A673 (cell line): ENCODE measurements at regions not wholly inside any gene's neighbourhood (a gene's known extent, or its start where the extent isn't known, plus 50 kb on each side); places are given as distances from the start of the nearest gene placed in this dataset.

ENCODE experiments used
- BruUV-seq: library from RNA; stranded (reverse); fragments of 400-500 nt; replicated peaks from 2 replicates; lab custom pipeline; 2021; lab: Mats Ljungman, UMichigan
- CTCF ChIA-PET: fragments of 300-600 bp; sonication (Branson Sonifier 250); formaldehyde crosslinking; loops from one replicate; lab custom pipeline; 2022; ENCODE audit warnings: antibody characterized with exemption; lab: Charles Lee
- POLR2A ChIA-PET: fragments of 300-600 bp; sonication (Branson Sonifier 250); formaldehyde crosslinking; loops from one replicate; lab custom pipeline; 2022; ENCODE audit warnings: antibody characterized with exemption; ENCODE audit not compliant: low non-redundant PET; lab: Charles Lee
- DNase-seq: peaks from one replicate; pipeline ENCODE4 v3.0.0-alpha.2; 2015; ENCODE audit warnings: low spot score
- H3K27ac ChIP-seq: fragments of 200-600 bp; sonication (generic); 2 replicates; pipeline ENCODE4 v1.5.1; 2016; ENCODE audit warnings: mixed run types, low read depth, mild to moderate bottlenecking, mixed read lengths, antibody characterized with exemption, low read length; ENCODE audit not compliant: poor library complexity, severe bottlenecking
- H3K27me3 ChIP-seq: fragments of 200-600 bp; sonication (generic); replicated peaks from 2 replicates; pipeline ENCODE4 v1.6.1; 2017; ENCODE audit warnings: mixed run types, low read depth, mild to moderate bottlenecking, mixed read lengths, antibody characterized with exemption, low read length; ENCODE audit not compliant: insufficient read depth, poor library complexity
- H3K36me3 ChIP-seq: fragments of 200-600 bp; sonication (generic); 2 replicates; pipeline ENCODE4 v1.6.1; 2016; ENCODE audit warnings: mixed run types, mild to moderate bottlenecking, mixed read lengths, antibody characterized with exemption, low read length; ENCODE audit not compliant: insufficient read depth, poor library complexity, severe bottlenecking
- H3K4me1 ChIP-seq: fragments of 200-600 bp; sonication (generic); 2 replicates; pipeline ENCODE4 v1.6.1; 2017; ENCODE audit warnings: mixed run types, mild to moderate bottlenecking, mixed read lengths, antibody characterized with exemption, low read length; ENCODE audit not compliant: insufficient read depth, poor library complexity, severe bottlenecking
- H3K4me3 ChIP-seq: fragments of 200-600 bp; sonication (generic); 2 replicates; pipeline ENCODE4 v1.5.1; 2016; ENCODE audit warnings: low read depth, mixed run types, mild to moderate bottlenecking, mixed read lengths, low read length; ENCODE audit not compliant: poor library complexity, severe bottlenecking
- H3K9me3 ChIP-seq: fragments of 200-600 bp; sonication (generic); 2 replicates; pipeline ENCODE4 v1.6.1; 2016; ENCODE audit warnings: mixed run types, low read depth, mild to moderate bottlenecking, mixed read lengths, antibody characterized with exemption, low read length; ENCODE audit not compliant: poor library complexity, severe bottlenecking
- EZH2 ChIP-seq: fragments of 200-600 bp; sonication (generic); IDR thresholded peaks from 2 replicates; pipeline ENCODE4 v1.6.1; 2017; ENCODE audit warnings: borderline replicate concordance, low read depth, mild to moderate bottlenecking, mixed read lengths, antibody characterized with exemption, low read length; ENCODE audit not compliant: poor library complexity, severe bottlenecking
- intact Hi-C: fragments of 100-400 bp; cut with micrococcal nuclease; formaldehyde crosslinking; loops from one replicate; pipeline ENCODE4 v1.10.0; 2022; ENCODE audit not compliant: unreplicated experiment
- TF ChIP-seq, protein P1 (sequence below): fragments of 300-800, 200-600 bp; sonication (generic); conservative IDR thresholded peaks from 2 replicates; pipeline ENCODE4 v1.5.1; 2017; ENCODE audit warnings: low read depth, mild to moderate bottlenecking, antibody characterized with exemption, low read length, moderate library complexity, mixed read lengths

DNA sequence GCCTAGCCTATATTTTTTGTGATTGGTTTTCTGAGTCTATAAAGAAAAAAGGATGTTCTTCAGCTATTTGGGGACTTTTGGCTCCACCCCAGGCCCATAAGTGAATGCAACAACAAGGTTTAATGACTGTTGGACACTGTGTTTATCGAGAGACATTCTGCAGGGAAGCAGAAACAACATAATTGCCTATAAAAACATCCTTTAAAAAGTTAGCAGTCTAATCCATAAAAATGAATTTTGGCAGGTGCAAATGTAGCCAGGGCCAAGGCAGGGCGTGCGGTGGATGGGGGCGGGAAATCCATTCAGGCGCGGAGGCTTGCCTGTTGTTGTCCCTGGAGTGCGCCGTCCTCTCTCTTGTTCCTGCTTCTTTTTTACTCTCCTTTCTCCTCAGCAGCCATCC is 99.3 kb downstream of the PAX1 start:
- CTCF ChIA-PET = no interaction called here
- Histone ChIP-seq H3K9me3 (no peaks in the 10 kb centered on the region), H3K4me1 (no peaks in the 10 kb centered on the region), H3K36me3 (no peaks in the 10 kb centered on the region), H3K27ac (no peak overlapping the region), H3K4me3 (no peak overlapping the region), H3K27me3 (peaks cover 18% of the 10 kb centered on the region)
- POLR2A ChIA-PET = no interaction called here
- no TSS peak for BruUV-seq
- TF ChIP-seq, protein P1, sequence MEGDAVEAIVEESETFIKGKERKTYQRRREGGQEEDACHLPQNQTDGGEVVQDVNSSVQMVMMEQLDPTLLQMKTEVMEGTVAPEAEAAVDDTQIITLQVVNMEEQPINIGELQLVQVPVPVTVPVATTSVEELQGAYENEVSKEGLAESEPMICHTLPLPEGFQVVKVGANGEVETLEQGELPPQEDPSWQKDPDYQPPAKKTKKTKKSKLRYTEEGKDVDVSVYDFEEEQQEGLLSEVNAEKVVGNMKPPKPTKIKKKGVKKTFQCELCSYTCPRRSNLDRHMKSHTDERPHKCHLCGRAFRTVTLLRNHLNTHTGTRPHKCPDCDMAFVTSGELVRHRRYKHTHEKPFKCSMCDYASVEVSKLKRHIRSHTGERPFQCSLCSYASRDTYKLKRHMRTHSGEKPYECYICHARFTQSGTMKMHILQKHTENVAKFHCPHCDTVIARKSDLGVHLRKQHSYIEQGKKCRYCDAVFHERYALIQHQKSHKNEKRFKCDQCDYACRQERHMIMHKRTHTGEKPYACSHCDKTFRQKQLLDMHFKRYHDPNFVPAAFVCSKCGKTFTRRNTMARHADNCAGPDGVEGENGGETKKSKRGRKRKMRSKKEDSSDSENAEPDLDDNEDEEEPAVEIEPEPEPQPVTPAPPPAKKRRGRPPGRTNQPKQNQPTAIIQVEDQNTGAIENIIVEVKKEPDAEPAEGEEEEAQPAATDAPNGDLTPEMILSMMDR = no peak
- TF ChIP-seq EZH2 = no peak
- intact Hi-C loops = no loop called here
- no peak for DNase-seq

DNA sequence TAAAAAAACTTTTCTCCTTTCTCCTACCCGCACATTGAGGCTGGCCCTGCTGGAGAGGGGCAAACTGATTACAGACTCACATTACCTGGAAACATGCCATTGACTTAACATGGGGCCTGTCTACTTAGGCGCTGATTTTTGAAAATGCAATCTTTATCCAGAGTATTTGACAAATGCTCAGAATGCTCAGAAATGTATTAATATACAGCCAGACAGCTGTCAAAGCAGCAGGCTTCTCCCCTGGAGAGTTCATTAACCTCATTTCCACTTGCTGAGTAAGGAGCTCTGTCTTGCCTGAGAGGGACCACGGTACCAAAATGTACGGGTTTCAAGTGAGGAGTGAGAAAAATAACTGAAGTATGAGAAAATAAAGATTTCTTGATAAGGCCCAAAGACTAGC is 95.7 kb downstream of the PAX1 start:
- ChIA-PET POLR2A (no interaction called here), CTCF (no interaction called here)
- H3K4me3 ChIP-seq = no peak overlapping the region
- H3K27me3 ChIP-seq = peaks cover 18% of the 10 kb centered on the region
- DNase-seq = no peak
- H3K27ac ChIP-seq = no peak overlapping the region
- no peaks in the 10 kb centered on the region for H3K9me3 ChIP-seq
- H3K36me3 ChIP-seq = no peaks in the 10 kb centered on the region
- intact Hi-C loops = no loop called here
- no peaks in the 10 kb centered on the region for H3K4me1 ChIP-seq
- TF ChIP-seq EZH2 = no peak
- TF ChIP-seq, protein P1 = no peak
- no TSS peak for BruUV-seq

DNA sequence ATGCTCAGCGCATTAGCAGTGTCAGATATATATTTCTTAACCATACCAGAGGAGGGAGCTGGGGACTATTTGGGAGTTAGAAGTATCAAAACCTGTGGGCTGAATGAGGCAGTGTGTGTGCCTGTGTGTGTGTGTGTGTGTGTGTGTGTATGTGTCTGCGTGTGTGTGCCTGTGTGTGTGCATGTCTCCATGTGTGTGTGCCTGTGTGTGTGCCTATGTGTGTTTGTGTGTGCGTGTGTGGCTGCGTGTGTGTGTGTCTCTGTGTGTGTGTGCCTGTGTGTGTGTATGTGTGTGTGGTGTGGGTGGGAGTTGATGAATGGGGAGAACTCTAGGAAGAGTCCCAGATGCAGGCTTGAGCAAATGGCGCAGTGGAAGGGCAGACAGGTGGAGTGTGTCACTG is 92.9 kb downstream of the PAX1 start:
- no TSS peak for BruUV-seq
- H3K36me3 ChIP-seq = no peaks in the 10 kb centered on the region
- TF ChIP-seq, protein P1 = no peak
- no peak for TF ChIP-seq EZH2
- H3K9me3 ChIP-seq = no peaks in the 10 kb centered on the region
- peaks cover 18% of the 10 kb centered on the region for H3K27me3 ChIP-seq
- intact Hi-C loops = no loop called here
- H3K4me1 ChIP-seq = no peaks in the 10 kb centered on the region
- ChIA-PET POLR2A (no interaction called here), CTCF (no interaction called here)
- no peak overlapping the region for H3K4me3 ChIP-seq
- DNase-seq = no peak
- H3K27ac ChIP-seq = no peak overlapping the region
